GM23338 (cell line): ENCODE measurements at regions not wholly inside any gene's neighbourhood (a gene's known extent, or its start where the extent isn't known, plus 50 kb on each side); places are given as distances from the start of the nearest gene placed in this dataset.

Source experiments
- ATAC-seq: fragments of 200-7000 bp; cut with Tn5 transposase; 3 replicates; pipeline ENCODE4 v1.9.1; 2020
- DNase-seq: peaks from one replicate; pipeline ENCODE4 v3.0.0-alpha.2; 2015; ENCODE audit warnings: low spot score
- H2AFZ ChIP-seq: fragments of 200-600 bp; sonication (generic); 2 replicates; pipeline ENCODE4 v1.8.0; 2016; ENCODE audit warnings: antibody characterized with exemption, mild to moderate bottlenecking, moderate library complexity
- H3F3A ChIP-seq: fragments of 200-600 bp; sonication (generic); replicated peaks from 2 replicates; pipeline ENCODE4 v1.8.0; 2017; ENCODE audit warnings: antibody characterized with exemption, mixed run types, low read depth
- H3K27ac ChIP-seq: fragments of 200-600 bp; sonication (generic); 2 replicates; pipeline ENCODE4 v1.6.1; 2016; ENCODE audit warnings: low read depth
- H3K27me3 ChIP-seq: fragments of 200-600 bp; sonication (generic); 2 replicates; pipeline ENCODE4 v1.8.0; 2016; ENCODE audit warnings: mild to moderate bottlenecking, mixed run types, moderate library complexity; ENCODE audit not compliant: insufficient read depth
- H3K36me3 ChIP-seq: fragments of 200-600 bp; sonication (generic); 2 replicates; pipeline ENCODE4 v1.8.0; 2016; ENCODE audit warnings: mild to moderate bottlenecking; ENCODE audit not compliant: insufficient read depth
- H3K4me1 ChIP-seq: fragments of 200-600 bp; sonication (generic); 2 replicates; pipeline ENCODE4 v1.8.0; 2016; ENCODE audit warnings: mild to moderate bottlenecking, moderate library complexity; ENCODE audit not compliant: insufficient read depth
- H3K4me2 ChIP-seq: fragments of 200-600 bp; sonication (generic); 2 replicates; pipeline ENCODE4 v1.7.1; 2017; ENCODE audit warnings: mixed run types
- H3K4me3 ChIP-seq: fragments of 200-600 bp; sonication (generic); 2 replicates; pipeline ENCODE4 v1.6.1; 2016; ENCODE audit warnings: mixed run types
- H3K79me2 ChIP-seq: fragments of 200-600 bp; sonication (generic); replicated peaks from 2 replicates; pipeline ENCODE4 v1.8.0; 2017; ENCODE audit warnings: mild to moderate bottlenecking; ENCODE audit not compliant: insufficient read depth
- H3K9me2 ChIP-seq: fragments of 200-600 bp; sonication (generic); 2 replicates; pipeline ENCODE4 v1.8.0; 2017; ENCODE audit not compliant: insufficient read depth
- H4K20me1 ChIP-seq: fragments of 200-600 bp; sonication (generic); replicated peaks from 2 replicates; pipeline ENCODE4 v1.8.0; 2017; ENCODE audit warnings: mild to moderate bottlenecking; ENCODE audit not compliant: insufficient read depth
- H3K27ac Mint-ChIP-seq: 2 replicates; pipeline ENCODE4 v1.8.0; 2020; ENCODE audit warnings: inconsistent platforms, mild to moderate bottlenecking, moderate library complexity, mixed read lengths
- H3K27me3 Mint-ChIP-seq: 3 replicates; pipeline ENCODE4 v1.8.0; 2022; ENCODE audit warnings: low read depth, mild to moderate bottlenecking, moderate library complexity, mixed read lengths, inconsistent platforms; ENCODE audit not compliant: insufficient read depth, poor library complexity
- H3K36me3 Mint-ChIP-seq: 3 replicates; pipeline ENCODE4 v1.8.0; 2021; ENCODE audit warnings: low read depth, mild to moderate bottlenecking, inconsistent platforms, moderate library complexity, mixed read lengths
- H3K4me1 Mint-ChIP-seq: 3 replicates; pipeline ENCODE4 v1.8.0; 2020; ENCODE audit warnings: mild to moderate bottlenecking, inconsistent platforms, mixed read lengths
- H3K4me3 Mint-ChIP-seq: 3 replicates; pipeline ENCODE4 v1.8.0; 2021; ENCODE audit warnings: moderate library complexity, mild to moderate bottlenecking, inconsistent platforms, mixed read lengths
- H3K9me3 Mint-ChIP-seq: 3 replicates; pipeline ENCODE4 v1.8.0; 2020; ENCODE audit warnings: moderate library complexity, mild to moderate bottlenecking, inconsistent platforms, mixed read lengths
- CREB1 ChIP-seq: fragments of 250-450 bp; sonication (Bioruptor Pico); IDR thresholded peaks from 2 replicates; pipeline ENCODE4 v1.5.0; 2020; ENCODE audit warnings: low read depth, mild to moderate bottlenecking, moderate library complexity
- CTCF ChIP-seq, 2 experiments: fragments of 200-600 bp in 1 of 2; sonication (generic) in 1 of 2; conservative IDR thresholded peaks; 2 replicates each; pipeline versions ENCODE4 v1.5.1 to v1.6.1; 2016 to 2017; ENCODE audit warnings: antibody characterized with exemption in 2 of 2, low read depth in 2 of 2, mild to moderate bottlenecking in 2 of 2, moderate library complexity in 1 of 2
- ETS1 ChIP-seq: IDR thresholded peaks from 2 replicates; pipeline ENCODE4 v1.6.1; 2016; ENCODE audit warnings: antibody characterized with exemption
- EZH2phosphoT487 ChIP-seq: fragments of 200-600 bp; sonication (generic); IDR thresholded peaks from one replicate; pipeline ENCODE4 v1.8.1; 2018; ENCODE audit warnings: antibody characterized with exemption; ENCODE audit not compliant: unreplicated experiment
- JUNB ChIP-seq: IDR thresholded peaks from one replicate; pipeline ENCODE4 v1.6.1; 2016; ENCODE audit warnings: antibody characterized with exemption; ENCODE audit not compliant: unreplicated experiment
- NANOG ChIP-seq: IDR thresholded peaks from 2 replicates; pipeline ENCODE4 v1.6.1; 2016; ENCODE audit warnings: antibody characterized with exemption, borderline replicate concordance
- POLR2AphosphoS5 ChIP-seq: IDR thresholded peaks from 2 replicates; pipeline ENCODE4 v1.6.1; 2016; ENCODE audit warnings: antibody characterized with exemption, low read depth
- REST ChIP-seq: IDR thresholded peaks from one replicate; pipeline ENCODE4 v1.6.1; 2018; ENCODE audit warnings: antibody characterized with exemption; ENCODE audit not compliant: unreplicated experiment
- STAT1 ChIP-seq: IDR thresholded peaks from one replicate; pipeline ENCODE4 v1.6.1; 2016; ENCODE audit warnings: antibody characterized with exemption; ENCODE audit not compliant: unreplicated experiment
- ZNF114 ChIP-seq: fragments of 250-450 bp; sonication (Bioruptor Pico); IDR thresholded peaks from 2 replicates; pipeline ENCODE4 v1.5.0; 2020; ENCODE audit warnings: mild to moderate bottlenecking, moderate library complexity
- ZNF331 ChIP-seq: fragments of 250-450 bp; sonication (Bioruptor Pico); IDR thresholded peaks from 2 replicates; pipeline ENCODE4 v1.5.0; 2020; ENCODE audit warnings: low read depth, mild to moderate bottlenecking, moderate library complexity

- H3K27me3 ChIP-seq = peaks cover 28% of the 10 kb centered on the region
- no peak overlapping the region for H3K27ac ChIP-seq
- no peak for TF ChIP-seq JUNB
- TF ChIP-seq ZNF331 = no peak
- no peak for TF ChIP-seq CTCF (conservative IDR thresholded peaks at IDR 0.05; ENCODE audit: low read depth in 2 of 2)
- no peak for TF ChIP-seq CREB1
- no peak for TF ChIP-seq ETS1
- TF ChIP-seq STAT1 = no peak
- TF ChIP-seq POLR2AphosphoS5 = no peak
- no peak for TF ChIP-seq EZH2phosphoT487
- no peak for TF ChIP-seq NANOG
- no peak overlapping the region for H2AFZ ChIP-seq
- H3K4me1 ChIP-seq = peaks cover 17% of the 10 kb centered on the region
- ATAC-seq = no peak
- Mint-ChIP-seq H3K27ac (no peak overlapping the region), H3K36me3 (no peaks in the 10 kb centered on the region; the same call in 2 of the 3 replicates), H3K9me3 (no peaks in the 10 kb centered on the region), H3K4me3 (no peak overlapping the region), H3K27me3 (peaks cover 17% of the 10 kb centered on the region), H3K4me1 (peaks cover 10% of the 10 kb centered on the region)
- H3K36me3 ChIP-seq = no peaks in the 10 kb centered on the region
- DNase-seq = no peak
- H3K9me2 ChIP-seq = no peaks in the 10 kb centered on the region; the same call in 1 of the 2 replicates
- no peak overlapping the region for H3K4me3 ChIP-seq
- no peaks in the 10 kb centered on the region for H3K79me2 ChIP-seq
- peaks cover 4% of the 10 kb centered on the region; the same call in 1 of the 2 replicates for H3F3A ChIP-seq
- no peak overlapping the region for H3K4me2 ChIP-seq
- H4K20me1 ChIP-seq = no peaks in the 10 kb centered on the region
Measured at GRCh38 chr1:200298242-200298641, 111.6 kb downstream of the ZNF281 start.

GRCh38 chr1:200296091-200296661 is 113.7 kb downstream of the ZNF281 start:
- no peaks in the 10 kb centered on the region for H3K9me3 Mint-ChIP-seq
- no peaks in the 10 kb centered on the region; the same call in 1 of the 2 replicates for H3K9me2 ChIP-seq
- H4K20me1 ChIP-seq = no peaks in the 10 kb centered on the region
- peaks cover 6% of the 10 kb centered on the region for H3K4me1 ChIP-seq
- no peak overlapping the region for H2AFZ ChIP-seq
- H3K4me3 ChIP-seq = no peak overlapping the region
- peaks cover 9% of the 10 kb centered on the region for H3K27me3 Mint-ChIP-seq
- no peak for ATAC-seq
- no peak overlapping the region for H3K27ac Mint-ChIP-seq
- no peaks in the 10 kb centered on the region; the same call in 1 of the 2 replicates for H3F3A ChIP-seq
- H3K4me3 Mint-ChIP-seq = no peak overlapping the region
- DNase-seq = no peak
- H3K36me3 Mint-ChIP-seq = no peaks in the 10 kb centered on the region
- H3K27ac ChIP-seq = no peak overlapping the region
- no peaks in the 10 kb centered on the region for H3K36me3 ChIP-seq
- no peak overlapping the region for H3K4me2 ChIP-seq
- peaks cover 8% of the 10 kb centered on the region; the same call in 1 of the 2 replicates for H3K27me3 ChIP-seq
- peaks cover 4% of the 10 kb centered on the region for H3K4me1 Mint-ChIP-seq
- no peaks in the 10 kb centered on the region for H3K79me2 ChIP-seq
- no peak for TF ChIP-seq ZNF114 (CRISPR knock-in tag)
- TF ChIP-seq POLR2AphosphoS5 = no peak
- no peak for TF ChIP-seq NANOG
- no peak for TF ChIP-seq CREB1
- TF ChIP-seq REST = no peak
- no peak for TF ChIP-seq CTCF (conservative IDR thresholded peaks at IDR 0.05; ENCODE audit: low read depth in 2 of 2)
- TF ChIP-seq ZNF331 = no peak
